GM06990 (cell line): ENCODE measurements at regions not wholly inside any gene's neighbourhood (a gene's known extent, or its start where the extent isn't known, plus 50 kb on each side); places are given as distances from the start of the nearest gene placed in this dataset.

Source experiments
- DNase-seq: peaks from one replicate; pipeline ENCODE4 v3.0.0-alpha.2; 2011; ENCODE audit not compliant: insufficient read length; ENCODE audit errors: extremely low read depth
- H3K27me3 ChIP-seq: replicated peaks from 2 replicates; pipeline ENCODE4 v1.6.0; 2011; ENCODE audit warnings: low read length; ENCODE audit not compliant: control insufficient read depth, insufficient read depth
- H3K36me3 ChIP-seq: 2 replicates; pipeline ENCODE4 v1.5.1; 2011; ENCODE audit warnings: low read length; ENCODE audit not compliant: control insufficient read depth, insufficient read depth
- H3K4me3 ChIP-seq: replicated peaks from 2 replicates; pipeline ENCODE4 v1.5.1; 2011; ENCODE audit warnings: low read depth, mild to moderate bottlenecking, control low read depth, low read length
- TF ChIP-seq, protein P1 (sequence below): IDR thresholded peaks from 2 replicates; pipeline ENCODE4 v1.5.1; 2011; ENCODE audit warnings: low read length, control low read depth, mild to moderate bottlenecking, inconsistent platforms; ENCODE audit not compliant: insufficient read depth, poor library complexity, severe bottlenecking

DNA sequence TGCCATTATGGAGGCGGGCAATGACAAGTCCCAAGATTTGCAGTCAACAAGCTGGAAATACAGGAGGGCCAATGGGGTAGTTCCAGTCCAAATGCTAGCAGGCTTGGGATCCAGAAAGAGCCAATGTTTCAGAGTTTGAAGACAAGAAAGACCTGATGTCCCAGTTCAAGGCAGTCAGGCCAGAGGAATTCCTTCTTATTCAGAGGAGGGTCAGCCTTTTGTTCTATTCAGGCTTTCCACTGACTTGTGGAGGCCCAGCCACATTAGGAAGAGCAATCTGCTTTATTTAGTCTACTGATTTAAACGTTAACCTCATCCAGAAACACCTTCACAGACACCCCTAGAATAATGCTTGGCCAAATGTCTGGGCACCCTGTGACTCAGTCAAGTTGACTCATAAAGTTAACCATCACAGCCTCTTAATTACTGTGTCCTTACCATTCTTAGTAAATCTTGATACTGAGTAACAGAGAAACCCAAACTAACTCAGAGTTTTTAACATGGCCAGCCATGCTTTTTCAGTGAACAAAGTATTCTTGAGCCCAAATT lies 50.9 kb upstream of the NPHP3 start:
- no peaks in the 10 kb centered on the region; the same call in 1 of the 2 replicates for H3K27me3 ChIP-seq
- no peak for DNase-seq
- TF ChIP-seq, protein P1, sequence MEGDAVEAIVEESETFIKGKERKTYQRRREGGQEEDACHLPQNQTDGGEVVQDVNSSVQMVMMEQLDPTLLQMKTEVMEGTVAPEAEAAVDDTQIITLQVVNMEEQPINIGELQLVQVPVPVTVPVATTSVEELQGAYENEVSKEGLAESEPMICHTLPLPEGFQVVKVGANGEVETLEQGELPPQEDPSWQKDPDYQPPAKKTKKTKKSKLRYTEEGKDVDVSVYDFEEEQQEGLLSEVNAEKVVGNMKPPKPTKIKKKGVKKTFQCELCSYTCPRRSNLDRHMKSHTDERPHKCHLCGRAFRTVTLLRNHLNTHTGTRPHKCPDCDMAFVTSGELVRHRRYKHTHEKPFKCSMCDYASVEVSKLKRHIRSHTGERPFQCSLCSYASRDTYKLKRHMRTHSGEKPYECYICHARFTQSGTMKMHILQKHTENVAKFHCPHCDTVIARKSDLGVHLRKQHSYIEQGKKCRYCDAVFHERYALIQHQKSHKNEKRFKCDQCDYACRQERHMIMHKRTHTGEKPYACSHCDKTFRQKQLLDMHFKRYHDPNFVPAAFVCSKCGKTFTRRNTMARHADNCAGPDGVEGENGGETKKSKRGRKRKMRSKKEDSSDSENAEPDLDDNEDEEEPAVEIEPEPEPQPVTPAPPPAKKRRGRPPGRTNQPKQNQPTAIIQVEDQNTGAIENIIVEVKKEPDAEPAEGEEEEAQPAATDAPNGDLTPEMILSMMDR = no peak
- no peaks in the 10 kb centered on the region for H3K36me3 ChIP-seq
- H3K4me3 ChIP-seq = no peak overlapping the region

DNA sequence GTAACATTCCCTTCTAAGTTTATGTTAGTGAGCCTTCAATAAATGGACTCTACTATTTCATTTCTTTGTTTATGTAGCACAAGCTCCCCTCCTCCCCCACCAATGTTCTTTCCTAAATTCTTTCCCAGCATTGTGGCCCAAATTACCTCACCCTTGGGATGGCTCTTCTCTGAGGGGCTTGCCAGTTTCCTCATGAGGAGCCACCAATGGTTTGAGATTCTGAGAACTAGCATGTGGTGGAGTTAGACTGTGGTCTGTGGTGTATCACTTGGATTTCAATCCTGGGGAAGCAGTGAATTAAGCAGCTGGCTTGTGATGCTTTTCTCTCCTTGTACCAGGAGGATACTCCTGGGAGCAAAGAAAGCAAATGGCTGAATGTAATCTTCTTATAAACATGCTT lies 50.0 kb upstream of the NPHP3 start:
- TF ChIP-seq, protein P1 = no peak

More for the DNA sequence above, 50.0 kb upstream of the NPHP3 start:
- Histone ChIP-seq H3K27me3 (no peaks in the 10 kb centered on the region; the same call in 1 of the 2 replicates), H3K36me3 (no peaks in the 10 kb centered on the region), H3K4me3 (no peak overlapping the region)
- no peak for DNase-seq
